C4-2B (cell line): ENCODE measurements at regions not wholly inside any gene's neighbourhood (a gene's known extent, or its start where the extent isn't known, plus 50 kb on each side); places are given as distances from the start of the nearest gene placed in this dataset.

Experiments used
- ZFX ChIP-seq: fragments of 450-650 bp; IDR thresholded peaks from 2 replicates; pipeline ENCODE4 v1.6.1; 2017
- TF ChIP-seq, protein P1 (sequence below): fragments of 450-650 bp; conservative IDR thresholded peaks from 2 replicates; pipeline ENCODE4 v1.5.1; 2017; ENCODE audit warnings: mild to moderate bottlenecking

DNA sequence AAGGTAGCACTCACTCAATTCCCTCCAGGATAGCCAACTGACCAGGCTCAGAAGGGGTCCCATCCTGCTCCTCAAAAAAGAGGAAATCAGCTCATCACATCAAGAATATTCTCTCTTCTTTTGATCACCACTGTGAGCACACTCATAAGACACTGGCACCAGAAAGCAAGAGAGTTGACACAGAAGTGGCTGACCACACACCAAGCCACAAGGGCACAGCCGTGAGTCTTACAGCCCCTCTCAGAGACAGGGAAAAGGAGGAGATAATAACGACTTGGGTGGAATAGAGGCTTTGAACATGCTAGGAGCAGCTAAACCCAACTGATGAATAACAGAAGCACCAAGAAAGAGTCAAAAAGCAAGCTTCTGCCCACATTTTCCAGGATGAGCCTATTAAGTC, 249.1 kb upstream of the PREP start:
- TF ChIP-seq, protein P1, sequence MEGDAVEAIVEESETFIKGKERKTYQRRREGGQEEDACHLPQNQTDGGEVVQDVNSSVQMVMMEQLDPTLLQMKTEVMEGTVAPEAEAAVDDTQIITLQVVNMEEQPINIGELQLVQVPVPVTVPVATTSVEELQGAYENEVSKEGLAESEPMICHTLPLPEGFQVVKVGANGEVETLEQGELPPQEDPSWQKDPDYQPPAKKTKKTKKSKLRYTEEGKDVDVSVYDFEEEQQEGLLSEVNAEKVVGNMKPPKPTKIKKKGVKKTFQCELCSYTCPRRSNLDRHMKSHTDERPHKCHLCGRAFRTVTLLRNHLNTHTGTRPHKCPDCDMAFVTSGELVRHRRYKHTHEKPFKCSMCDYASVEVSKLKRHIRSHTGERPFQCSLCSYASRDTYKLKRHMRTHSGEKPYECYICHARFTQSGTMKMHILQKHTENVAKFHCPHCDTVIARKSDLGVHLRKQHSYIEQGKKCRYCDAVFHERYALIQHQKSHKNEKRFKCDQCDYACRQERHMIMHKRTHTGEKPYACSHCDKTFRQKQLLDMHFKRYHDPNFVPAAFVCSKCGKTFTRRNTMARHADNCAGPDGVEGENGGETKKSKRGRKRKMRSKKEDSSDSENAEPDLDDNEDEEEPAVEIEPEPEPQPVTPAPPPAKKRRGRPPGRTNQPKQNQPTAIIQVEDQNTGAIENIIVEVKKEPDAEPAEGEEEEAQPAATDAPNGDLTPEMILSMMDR, result no peak
- no peak for TF ChIP-seq ZFX
